DOHH2 (cell line): ENCODE measurements at regions not wholly inside any gene's neighbourhood (a gene's known extent, or its start where the extent isn't known, plus 50 kb on each side); places are given as distances from the start of the nearest gene placed in this dataset.

ENCODE experiments used
- CTCF ChIP-seq: fragments of 200-600 bp; sonication (generic); IDR thresholded peaks from one replicate; pipeline ENCODE4 v1.5.1; 2014; ENCODE audit warnings: antibody characterized with exemption, mild to moderate bottlenecking, low read depth, low read length; ENCODE audit not compliant: poor library complexity, severe bottlenecking
- EZH2phosphoT487 ChIP-seq: fragments of 200-600 bp; sonication (generic); IDR thresholded peaks from 2 replicates; pipeline ENCODE4 v1.6.1; 2017; ENCODE audit warnings: borderline replicate concordance, mild to moderate bottlenecking, antibody characterized with exemption, low read length, moderate library complexity, mixed read lengths

- TF ChIP-seq CTCF (no peak), EZH2phosphoT487 (no peak)
Observed at GRCh38 chr18:33863912-33864311, 285.9 kb downstream of the ASXL3 start.
